ENCODE measurements at regions not wholly inside any gene's neighbourhood (a gene's known extent, or its start where the extent isn't known, plus 50 kb on each side); places are given as distances from the start of the nearest gene placed in this dataset.

DNA sequence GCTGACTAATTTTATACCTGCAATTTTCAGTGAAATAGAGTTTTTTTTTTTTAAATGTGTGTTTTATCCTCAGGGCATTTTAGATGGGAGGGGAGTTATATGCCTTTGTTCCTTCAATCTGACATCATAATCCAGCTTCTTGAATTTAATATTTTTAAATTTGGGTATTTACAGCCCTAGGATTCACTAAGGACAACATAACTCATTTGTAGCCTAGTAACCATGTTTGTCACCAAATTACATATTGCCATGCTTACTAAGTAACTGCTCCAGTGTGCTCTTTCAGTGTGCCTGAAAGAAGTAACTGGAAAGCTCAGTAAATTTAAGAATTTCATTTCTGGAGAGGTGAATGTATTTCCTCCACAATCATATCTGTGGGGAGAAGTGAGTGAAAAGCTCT, 56.8 kb upstream of the DGKB start:
- H3K4me2 ChIP-seq (ENCODE audit: low read length), result no peak overlapping the region
- BruUV-seq (replicated peaks), result no TSS peak
- no peaks in the 10 kb centered on the region for H3K4me1 ChIP-seq (ENCODE audit: insufficient read depth, low read length, poor library complexity, severe bottlenecking)
- no peak for DNase-seq (ENCODE audit: low spot score)
- ChIA-PET POLR2A (interaction anchor here (0.7 to 0.9 kb wide), 2 partner anchors 16 to 70 kb away, joined by 3 read pairs; no protein-coding TSS in a partner anchor), CTCF (ENCODE audit: unreplicated experiment) (no interaction called here)
- H3K79me2 ChIP-seq (ENCODE audit: insufficient read depth, low read depth, low read length), result no peaks in the 10 kb centered on the region
- H4K20me1 ChIP-seq (ENCODE audit: insufficient read depth, low read length), result no peaks in the 10 kb centered on the region
- no peak overlapping the region for H3K27ac ChIP-seq (ENCODE audit: low read depth, low read length, poor library complexity, severe bottlenecking)
- H3K9me3 ChIP-seq (ENCODE audit: low read length), result no peaks in the 10 kb centered on the region
- intact Hi-C loops (cut with micrococcal nuclease; ENCODE audit: unreplicated experiment), result no loop called here
- no peak overlapping the region for H2AFZ ChIP-seq (ENCODE audit: low read length)
- H3K4me3 ChIP-seq (ENCODE audit: low read depth, low read length, poor library complexity, severe bottlenecking), result no peak overlapping the region
- no peaks in the 10 kb centered on the region for H3K9me2 ChIP-seq (ENCODE audit: insufficient read depth, low read length)
- no peaks in the 10 kb centered on the region for H3K36me3 ChIP-seq (ENCODE audit: insufficient read depth, low read length)
- TF ChIP-seq, protein P1, sequence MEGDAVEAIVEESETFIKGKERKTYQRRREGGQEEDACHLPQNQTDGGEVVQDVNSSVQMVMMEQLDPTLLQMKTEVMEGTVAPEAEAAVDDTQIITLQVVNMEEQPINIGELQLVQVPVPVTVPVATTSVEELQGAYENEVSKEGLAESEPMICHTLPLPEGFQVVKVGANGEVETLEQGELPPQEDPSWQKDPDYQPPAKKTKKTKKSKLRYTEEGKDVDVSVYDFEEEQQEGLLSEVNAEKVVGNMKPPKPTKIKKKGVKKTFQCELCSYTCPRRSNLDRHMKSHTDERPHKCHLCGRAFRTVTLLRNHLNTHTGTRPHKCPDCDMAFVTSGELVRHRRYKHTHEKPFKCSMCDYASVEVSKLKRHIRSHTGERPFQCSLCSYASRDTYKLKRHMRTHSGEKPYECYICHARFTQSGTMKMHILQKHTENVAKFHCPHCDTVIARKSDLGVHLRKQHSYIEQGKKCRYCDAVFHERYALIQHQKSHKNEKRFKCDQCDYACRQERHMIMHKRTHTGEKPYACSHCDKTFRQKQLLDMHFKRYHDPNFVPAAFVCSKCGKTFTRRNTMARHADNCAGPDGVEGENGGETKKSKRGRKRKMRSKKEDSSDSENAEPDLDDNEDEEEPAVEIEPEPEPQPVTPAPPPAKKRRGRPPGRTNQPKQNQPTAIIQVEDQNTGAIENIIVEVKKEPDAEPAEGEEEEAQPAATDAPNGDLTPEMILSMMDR (conservative IDR thresholded peaks at IDR 0.05; ENCODE audit: low read length), result no peak
- no peak for TF ChIP-seq EZH2phosphoT487 (IDR thresholded peaks at IDR 0.05; ENCODE audit: borderline replicate concordance, low read depth, low read length)

DNA sequence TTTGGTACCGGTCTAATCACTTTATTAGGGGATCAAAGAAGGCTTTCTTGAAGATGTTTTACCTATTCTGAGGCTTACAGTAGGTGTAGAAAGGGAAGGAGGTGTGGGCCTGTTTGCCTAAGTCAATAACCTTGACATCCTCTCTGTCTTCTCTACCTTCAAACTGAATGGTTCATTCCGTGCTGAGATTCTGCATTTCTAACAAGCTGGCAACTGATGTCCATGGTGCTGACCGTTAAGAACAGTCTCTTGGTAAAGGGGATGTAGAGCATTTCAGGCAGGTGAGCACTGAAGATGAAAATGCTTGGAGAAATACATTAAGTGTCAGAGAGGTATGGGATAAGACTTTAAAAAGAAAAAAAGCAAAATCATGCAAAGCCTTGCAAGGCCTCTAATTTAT, 51.5 kb upstream of the DGKB start:
- Histone ChIP-seq H3K4me1 (ENCODE audit: insufficient read depth, low read length, poor library complexity, severe bottlenecking) (no peaks in the 10 kb centered on the region), H3K4me3 (ENCODE audit: low read depth, low read length, poor library complexity, severe bottlenecking) (no peak overlapping the region), H3K9me2 (ENCODE audit: insufficient read depth, low read length) (no peaks in the 10 kb centered on the region), H2AFZ (ENCODE audit: low read length) (no peak overlapping the region), H3K4me2 (ENCODE audit: low read length) (no peak overlapping the region), H3K9me3 (ENCODE audit: low read length) (no peaks in the 10 kb centered on the region), H3K27ac (ENCODE audit: low read depth, low read length, poor library complexity, severe bottlenecking) (no peak overlapping the region), H4K20me1 (ENCODE audit: insufficient read depth, low read length) (no peaks in the 10 kb centered on the region), H3K79me2 (ENCODE audit: insufficient read depth, low read depth, low read length) (no peaks in the 10 kb centered on the region), H3K36me3 (ENCODE audit: insufficient read depth, low read length) (no peaks in the 10 kb centered on the region)
- ChIA-PET POLR2A (no interaction called here), CTCF (ENCODE audit: unreplicated experiment) (no interaction called here)
- TF ChIP-seq EZH2phosphoT487 (IDR thresholded peaks at IDR 0.05; ENCODE audit: borderline replicate concordance, low read depth, low read length), result no peak
- TF ChIP-seq, protein P1 (conservative IDR thresholded peaks at IDR 0.05; ENCODE audit: low read length), result no peak
- no TSS peak for BruUV-seq (replicated peaks)
- intact Hi-C loops (cut with micrococcal nuclease; ENCODE audit: unreplicated experiment), result no loop called here
- no peak for DNase-seq (ENCODE audit: low spot score)

Measured in OCI-LY7 (cell line).